Body of pancreas (tissue), 4 donors: ENCODE measurements at regions not wholly inside any gene's neighbourhood (a gene's known extent, or its start where the extent isn't known, plus 50 kb on each side); places are given as distances from the start of the nearest gene placed in this dataset.

Experiments used
- POLR2A ChIP-seq, 3 donors: fragments of 450-650 bp; IDR thresholded peaks; one replicate each; pipeline ENCODE4 v1.6.1; 2016; ENCODE audit warnings: antibody characterized with exemption in 3 of 3, mild to moderate bottlenecking in 2 of 3
- TF ChIP-seq, protein P1 (sequence below), 7 experiments: fragments of 450-650 bp in 4 of 7; fragments of 200-600 bp in 3 of 7; sonication (generic) in 3 of 7; IDR thresholded peaks; one replicate each; pipeline ENCODE4 v1.5.1; 2016 to 2019; ENCODE audit warnings: antibody characterized with exemption in 7 of 7

DNA sequence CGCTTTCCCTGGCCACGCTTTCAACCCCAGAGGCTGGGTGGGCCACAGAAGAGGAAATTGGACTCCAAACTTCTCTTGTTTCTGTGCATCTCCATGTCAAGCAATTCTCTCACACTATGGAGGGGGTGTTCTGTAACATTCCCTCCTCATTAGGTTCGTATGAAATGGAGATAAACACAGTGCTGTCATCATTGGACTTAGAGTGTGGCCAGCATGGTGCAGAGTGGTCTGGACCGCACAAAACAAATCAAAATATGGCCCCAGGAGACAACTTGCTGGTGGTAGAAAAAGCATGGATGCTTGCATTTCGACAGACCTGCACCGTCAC, 655.2 kb downstream of the BNC2 start:
- TF ChIP-seq, protein P1, sequence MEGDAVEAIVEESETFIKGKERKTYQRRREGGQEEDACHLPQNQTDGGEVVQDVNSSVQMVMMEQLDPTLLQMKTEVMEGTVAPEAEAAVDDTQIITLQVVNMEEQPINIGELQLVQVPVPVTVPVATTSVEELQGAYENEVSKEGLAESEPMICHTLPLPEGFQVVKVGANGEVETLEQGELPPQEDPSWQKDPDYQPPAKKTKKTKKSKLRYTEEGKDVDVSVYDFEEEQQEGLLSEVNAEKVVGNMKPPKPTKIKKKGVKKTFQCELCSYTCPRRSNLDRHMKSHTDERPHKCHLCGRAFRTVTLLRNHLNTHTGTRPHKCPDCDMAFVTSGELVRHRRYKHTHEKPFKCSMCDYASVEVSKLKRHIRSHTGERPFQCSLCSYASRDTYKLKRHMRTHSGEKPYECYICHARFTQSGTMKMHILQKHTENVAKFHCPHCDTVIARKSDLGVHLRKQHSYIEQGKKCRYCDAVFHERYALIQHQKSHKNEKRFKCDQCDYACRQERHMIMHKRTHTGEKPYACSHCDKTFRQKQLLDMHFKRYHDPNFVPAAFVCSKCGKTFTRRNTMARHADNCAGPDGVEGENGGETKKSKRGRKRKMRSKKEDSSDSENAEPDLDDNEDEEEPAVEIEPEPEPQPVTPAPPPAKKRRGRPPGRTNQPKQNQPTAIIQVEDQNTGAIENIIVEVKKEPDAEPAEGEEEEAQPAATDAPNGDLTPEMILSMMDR (IDR thresholded peaks at IDR 0.05) = no peak
- no peak for TF ChIP-seq POLR2A (IDR thresholded peaks at IDR 0.05)
